ENCODE measurements at regions not wholly inside any gene's neighbourhood (a gene's known extent, or its start where the extent isn't known, plus 50 kb on each side); places are given as distances from the start of the nearest gene placed in this dataset.
A peak's percentile ranks its signal among the peaks of the same experiment; 100 is the strongest.

GRCh38 chr3:98982351-98982750, 80.9 kb upstream of the DCBLD2 start:
- DNase-seq, result peak; percentile 63

GRCh38 chr3:98980915-98981596, 79.6 kb upstream of the DCBLD2 start:
- DNase-seq, result peak; percentile 31

- no peak for DNase-seq
Observed at GRCh38 chr3:98979296-98979695, 77.8 kb upstream of the DCBLD2 start.

- DNase-seq, result no peak
Observed at GRCh38 chr3:98978068-98978811, 76.7 kb upstream of the DCBLD2 start.

- no peak for DNase-seq
Observed at GRCh38 chr3:98977520-98977919, 76.0 kb upstream of the DCBLD2 start.

GRCh38 chr3:98974442-98974841, 72.9 kb upstream of the DCBLD2 start:
- no peak for DNase-seq

- DNase-seq, result no peak
Observed at GRCh38 chr3:98972720-98973119, 71.2 kb upstream of the DCBLD2 start.

- no peak for DNase-seq
Observed at GRCh38 chr3:98972155-98972554, 70.7 kb upstream of the DCBLD2 start.

- no peak for DNase-seq
Observed at GRCh38 chr3:98971169-98971681, 69.7 kb upstream of the DCBLD2 start.

GRCh38 chr3:98969295-98969694, 67.8 kb upstream of the DCBLD2 start:
- no peak for DNase-seq

GRCh38 chr3:98968824-98969223, 67.3 kb upstream of the DCBLD2 start:
- DNase-seq, result no peak

GRCh38 chr3:98968347-98968746, 66.9 kb upstream of the DCBLD2 start:
- DNase-seq, result no peak

GRCh38 chr3:98967758-98968157, 66.3 kb upstream of the DCBLD2 start:
- DNase-seq, result no peak

GRCh38 chr3:98966862-98967546, 65.5 kb upstream of the DCBLD2 start:
- no peak for DNase-seq

- DNase-seq, result no peak
Observed at GRCh38 chr3:98966434-98966833, 64.9 kb upstream of the DCBLD2 start.

GRCh38 chr3:98964784-98965183, 63.3 kb upstream of the DCBLD2 start:
- no peak for DNase-seq

- DNase-seq, result no peak
Observed at GRCh38 chr3:98963546-98963945, 62.1 kb upstream of the DCBLD2 start.

GRCh38 chr3:98962951-98963350, 61.5 kb upstream of the DCBLD2 start:
- DNase-seq, result no peak

- no peak for DNase-seq
Observed at GRCh38 chr3:98962189-98962930, 60.9 kb upstream of the DCBLD2 start.

GRCh38 chr3:98961161-98962155, 60.0 kb upstream of the DCBLD2 start:
- DNase-seq, result no peak

GRCh38 chr3:98957681-98958080, 56.2 kb upstream of the DCBLD2 start:
- DNase-seq, result no peak

- DNase-seq, result no peak
Observed at GRCh38 chr3:98956008-98956407, 54.5 kb upstream of the DCBLD2 start.

Data from retina (tissue), 1 donor.